ENCODE measurements at regions not wholly inside any gene's neighbourhood (a gene's known extent, or its start where the extent isn't known, plus 50 kb on each side); places are given as distances from the start of the nearest gene placed in this dataset.
A peak's percentile ranks its signal among the peaks of the same experiment; 100 is the strongest.

- DNase-seq (ENCODE audit: low read depth): no peak
- no peak overlapping the region for H3K4me3 ChIP-seq (ENCODE audit: low read depth, low read length)
- TF ChIP-seq CTCF (IDR thresholded peaks at IDR 0.05; ENCODE audit: insufficient read depth, low read depth, low read length, missing control alignments): no peak
These were observed 691.4 kb downstream of the DNAH5 start for GRCh38 chr5:13253111-13253510.

- DNase-seq (ENCODE audit: low read depth): no peak
- no peak for TF ChIP-seq CTCF (IDR thresholded peaks at IDR 0.05; ENCODE audit: insufficient read depth, low read depth, low read length, missing control alignments)
- no peak overlapping the region for H3K4me3 ChIP-seq (ENCODE audit: low read depth, low read length)
These were observed 691.8 kb downstream of the DNAH5 start for GRCh38 chr5:13252699-13253098.

GRCh38 chr5:13251623-13252376 lies 692.7 kb downstream of the DNAH5 start:
- no peak for DNase-seq (ENCODE audit: low read depth)
- no peak overlapping the region for H3K4me3 ChIP-seq (ENCODE audit: low read depth, low read length)
- TF ChIP-seq CTCF (IDR thresholded peaks at IDR 0.05; ENCODE audit: insufficient read depth, low read depth, low read length, missing control alignments): no peak

GRCh38 chr5:13250464-13251291 lies 693.8 kb downstream of the DNAH5 start:
- TF ChIP-seq CTCF (IDR thresholded peaks at IDR 0.05; ENCODE audit: insufficient read depth, low read depth, low read length, missing control alignments): peak; percentile 58
- H3K4me3 ChIP-seq (ENCODE audit: low read depth, low read length): no peak overlapping the region
- peak; percentile 5 for DNase-seq (ENCODE audit: low read depth)

- no peak for DNase-seq (ENCODE audit: low read depth)
- TF ChIP-seq CTCF (IDR thresholded peaks at IDR 0.05; ENCODE audit: insufficient read depth, low read depth, low read length, missing control alignments): no peak
- no peak overlapping the region for H3K4me3 ChIP-seq (ENCODE audit: low read depth, low read length)
These were observed 694.6 kb downstream of the DNAH5 start for GRCh38 chr5:13249854-13250253.

- DNase-seq (ENCODE audit: low read depth): no peak
- H3K4me3 ChIP-seq (ENCODE audit: low read depth, low read length): no peak overlapping the region
- no peak for TF ChIP-seq CTCF (IDR thresholded peaks at IDR 0.05; ENCODE audit: insufficient read depth, low read depth, low read length, missing control alignments)
These were observed 696.2 kb downstream of the DNAH5 start for GRCh38 chr5:13248253-13248652.

Measured in GM12865 (cell line).